ENCODE measurements at regions not wholly inside any gene's neighbourhood (a gene's known extent, or its start where the extent isn't known, plus 50 kb on each side); places are given as distances from the start of the nearest gene placed in this dataset.
"Not testable (repeated sequence)": the region's sequence is repeated elsewhere in the genome, so short reads cannot be mapped to it uniquely, and the experiment has no call there.

GRCh38 chr15:70398694-70399093, 301.0 kb upstream of the TLE3 start:
- DNase-seq (ENCODE audit: low read depth in 2 of 2) = no peak

DNA sequence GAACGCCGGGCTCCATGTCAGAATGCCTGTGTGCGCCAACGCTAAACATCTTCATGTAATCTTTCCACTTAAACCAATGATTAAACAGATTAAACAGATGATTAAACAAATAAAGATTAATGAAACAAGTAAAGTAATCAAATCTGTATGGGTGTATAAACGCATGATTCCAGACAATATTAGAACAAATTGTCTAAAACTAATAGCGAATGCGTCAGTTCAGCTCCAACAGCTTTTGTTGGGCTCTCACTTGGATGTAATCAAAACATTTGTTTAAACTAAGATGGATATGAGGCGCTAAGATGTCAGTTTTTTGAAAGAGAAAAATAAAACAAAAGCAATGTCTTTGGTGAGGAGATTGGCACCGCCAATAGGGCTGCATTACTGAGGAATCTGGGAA, 299.1 kb upstream of the TLE3 start:
- no peak for DNase-seq (ENCODE audit: low read depth in 2 of 2)

GRCh38 chr15:70395164-70395563, 297.4 kb upstream of the TLE3 start:
- DNase-seq (ENCODE audit: low read depth in 2 of 2) = no peak

DNA sequence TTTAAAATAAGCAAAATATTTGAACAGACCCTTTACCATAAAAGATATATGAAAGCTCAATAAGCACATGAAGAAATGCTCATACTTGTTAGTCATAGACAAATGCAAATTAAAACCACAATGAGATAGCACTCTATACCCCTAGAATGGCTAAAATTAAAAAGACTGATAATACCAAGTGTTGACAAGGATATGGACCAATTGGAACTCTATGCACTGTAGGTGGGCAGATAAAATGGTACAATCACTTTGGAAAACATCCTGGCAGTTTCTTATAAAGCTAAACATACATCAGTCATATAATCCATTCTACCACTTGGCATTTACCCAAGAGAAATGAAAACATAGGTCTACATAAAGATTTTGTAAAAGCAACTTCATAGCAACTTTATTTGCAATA, 293.0 kb upstream of the TLE3 start:
- no peak for DNase-seq (ENCODE audit: low read depth in 2 of 2)

DNA sequence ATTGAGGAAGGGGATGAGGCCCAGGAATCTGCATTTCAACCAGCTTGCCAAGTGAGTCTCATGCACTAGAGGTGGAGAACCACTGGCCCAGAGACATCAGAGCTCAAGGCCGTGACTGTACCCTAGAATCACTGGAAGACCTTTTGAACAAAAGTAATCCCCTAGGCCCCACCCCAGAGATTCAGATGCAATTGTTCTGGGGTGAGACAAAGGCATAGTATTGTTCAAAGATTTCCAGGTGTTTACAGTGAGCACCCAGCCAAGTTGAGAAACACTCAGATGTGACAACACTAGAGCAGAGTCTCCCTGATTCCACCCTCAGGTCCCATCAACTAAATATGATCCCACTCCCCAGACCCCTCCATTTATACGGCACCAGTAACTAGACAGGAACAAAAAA, 290.3 kb upstream of the TLE3 start:
- DNase-seq (ENCODE audit: low read depth in 2 of 2) = no peak

- DNase-seq (ENCODE audit: low read depth in 2 of 2) = no peak
Measured at GRCh38 chr15:70387081-70387480, 289.4 kb upstream of the TLE3 start.

DNA sequence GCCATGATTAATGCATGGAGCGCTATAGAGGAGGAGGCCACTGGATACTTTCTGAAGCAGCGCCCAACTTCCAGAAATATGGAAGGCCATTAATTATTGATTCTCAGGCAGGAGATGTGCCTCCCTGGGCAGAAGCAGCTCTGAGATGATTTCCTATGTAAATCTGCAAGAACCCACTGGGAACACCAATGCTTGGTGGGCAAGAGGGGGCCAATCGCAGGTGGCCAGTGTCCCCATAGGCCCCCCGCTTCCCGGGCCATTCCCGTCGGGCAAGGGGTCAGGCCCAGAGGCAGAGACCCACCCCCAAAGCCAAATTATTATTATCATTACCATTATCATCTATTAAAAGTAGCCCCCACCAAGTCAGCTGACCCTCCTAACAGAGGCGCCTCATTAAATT, 288.0 kb upstream of the TLE3 start:
- DNase-seq (ENCODE audit: low read depth in 2 of 2) = no peak

DNA sequence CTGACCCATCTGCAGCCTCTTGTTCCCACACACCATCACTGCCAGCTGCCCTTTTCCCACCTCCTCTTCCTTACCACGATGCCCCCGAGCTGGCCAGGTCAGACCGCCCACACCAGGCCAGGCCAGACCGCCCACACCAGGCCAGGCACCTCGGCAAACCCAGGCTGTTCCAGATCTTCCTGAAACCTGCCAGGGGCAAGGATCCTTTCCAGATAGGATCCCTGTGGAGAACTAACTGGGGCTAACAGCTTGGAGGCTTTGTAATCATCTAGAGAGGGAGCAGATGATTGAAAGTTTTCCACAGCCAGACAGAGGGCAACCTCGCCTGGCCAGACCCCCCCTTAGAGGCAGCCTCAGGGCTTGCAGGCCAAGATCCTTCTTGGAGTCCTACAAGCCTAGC, 287.3 kb upstream of the TLE3 start:
- no peak for DNase-seq (ENCODE audit: low read depth in 2 of 2)

GRCh38 chr15:70383856-70384255, 286.1 kb upstream of the TLE3 start:
- no peak for DNase-seq (ENCODE audit: low read depth in 2 of 2)

DNA sequence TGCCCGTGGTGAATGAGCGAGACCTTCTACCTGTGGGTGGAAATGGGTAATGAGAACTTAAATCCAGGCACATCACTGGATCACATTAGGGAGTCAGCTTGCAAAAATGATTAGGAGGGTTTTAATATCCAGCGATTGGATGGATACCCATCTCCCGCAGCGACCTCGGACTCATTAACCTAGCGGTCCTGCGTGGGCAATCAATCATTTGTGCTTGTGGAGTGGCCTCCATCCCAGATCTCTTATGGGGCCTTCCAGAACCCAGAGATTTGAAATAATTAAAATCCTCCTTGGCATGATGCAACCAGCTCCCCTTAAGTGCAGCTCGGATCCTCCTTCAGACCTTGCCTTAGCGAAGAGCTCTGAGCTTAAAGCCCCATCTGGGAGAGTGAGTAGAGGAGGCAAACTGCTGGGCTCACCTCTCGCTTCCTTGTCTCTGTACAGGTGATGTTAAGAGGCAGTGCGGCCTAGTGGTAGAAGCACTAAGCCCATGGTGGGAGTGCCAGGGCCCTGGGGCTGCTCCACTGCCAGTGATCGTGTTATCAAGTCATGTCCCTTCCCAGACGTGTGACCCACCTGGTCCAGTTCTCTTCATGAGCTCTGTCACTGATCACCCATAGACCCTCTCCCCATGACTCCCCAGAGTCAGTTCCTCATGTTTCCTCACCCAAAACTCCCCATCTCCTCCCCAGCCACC, 285.2 kb upstream of the TLE3 start:
- no peak for DNase-seq (ENCODE audit: low read depth in 2 of 2)

DNA sequence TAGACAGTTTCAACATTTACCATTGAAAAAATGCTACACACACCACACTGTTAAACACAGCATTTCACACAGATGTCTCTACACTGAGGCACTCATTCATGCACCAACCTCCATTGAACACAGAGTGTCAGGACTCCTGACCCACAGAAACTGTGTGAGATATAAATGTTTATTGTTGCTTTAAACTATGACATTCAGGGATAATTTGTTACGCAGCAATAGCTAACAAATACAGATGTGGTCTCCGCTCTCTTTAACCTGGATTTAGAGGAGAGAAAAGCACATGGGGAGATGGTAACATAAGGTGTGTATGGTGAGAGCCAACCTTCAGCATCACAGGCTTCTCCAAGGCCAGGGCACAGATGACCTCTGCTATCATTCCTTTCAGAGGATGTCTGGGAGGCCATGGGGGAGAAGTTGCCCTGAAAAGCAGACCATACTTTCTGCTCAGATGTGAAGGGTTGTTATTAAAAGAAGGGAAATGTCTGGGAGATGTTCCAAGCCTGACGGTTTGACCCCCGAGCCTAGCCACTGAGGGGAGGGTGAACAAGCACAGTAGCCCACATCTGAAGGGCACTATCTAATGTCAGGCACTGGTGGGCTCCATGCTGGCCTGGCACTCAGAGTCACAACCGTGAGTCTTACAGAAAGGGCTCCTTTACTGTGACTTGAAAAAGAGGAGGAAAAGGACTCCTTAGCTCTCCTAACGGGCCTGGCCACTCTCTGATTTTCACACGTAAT, 284.5 kb upstream of the TLE3 start:
- no peak for DNase-seq (ENCODE audit: low read depth in 2 of 2)

DNA sequence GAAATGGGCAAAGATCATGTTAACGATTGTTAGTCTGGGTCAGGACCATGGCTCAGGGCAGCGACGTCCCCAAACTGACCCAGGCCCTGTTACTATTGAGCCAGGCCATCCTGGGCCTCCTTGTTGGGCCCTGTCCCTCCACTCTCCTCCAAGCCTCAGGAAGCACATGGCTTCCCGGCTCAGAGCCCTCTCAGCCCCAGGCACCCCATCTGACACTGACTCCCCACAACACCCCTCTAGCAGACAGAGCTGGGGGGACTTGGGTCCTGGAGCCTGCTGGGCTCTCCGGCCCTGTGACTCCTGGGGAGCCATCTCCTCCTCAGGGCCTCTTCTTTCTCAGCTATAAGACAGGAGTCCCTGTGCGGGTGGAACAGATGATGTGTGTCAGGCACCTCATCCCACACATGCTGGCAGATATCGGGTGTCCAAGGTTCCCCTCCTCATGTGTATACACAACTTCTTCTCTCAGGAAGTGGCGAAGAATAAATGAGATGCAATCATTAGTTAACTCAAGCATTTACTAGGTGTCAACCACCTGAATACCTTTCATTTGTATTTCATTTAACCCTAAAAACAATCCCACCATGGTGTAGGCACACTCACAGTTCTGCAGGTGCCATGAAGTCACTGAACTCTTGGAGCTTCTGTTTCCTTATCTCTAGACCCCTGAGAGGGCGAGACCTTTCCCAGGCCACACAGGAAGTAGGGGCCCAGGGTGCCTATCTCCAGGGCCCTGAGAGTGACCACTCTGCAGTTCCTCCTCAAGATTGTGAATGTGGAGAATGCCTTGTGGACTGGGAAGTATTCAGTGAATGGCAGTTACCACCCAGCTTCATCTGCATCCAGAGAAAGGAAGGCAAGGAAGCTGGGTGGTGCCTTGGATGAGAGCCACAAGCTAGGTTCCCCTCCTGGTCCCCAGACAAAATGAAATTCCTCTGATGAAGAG, 282.5 kb upstream of the TLE3 start:
- DNase-seq (ENCODE audit: low read depth in 2 of 2) = no peak

DNA sequence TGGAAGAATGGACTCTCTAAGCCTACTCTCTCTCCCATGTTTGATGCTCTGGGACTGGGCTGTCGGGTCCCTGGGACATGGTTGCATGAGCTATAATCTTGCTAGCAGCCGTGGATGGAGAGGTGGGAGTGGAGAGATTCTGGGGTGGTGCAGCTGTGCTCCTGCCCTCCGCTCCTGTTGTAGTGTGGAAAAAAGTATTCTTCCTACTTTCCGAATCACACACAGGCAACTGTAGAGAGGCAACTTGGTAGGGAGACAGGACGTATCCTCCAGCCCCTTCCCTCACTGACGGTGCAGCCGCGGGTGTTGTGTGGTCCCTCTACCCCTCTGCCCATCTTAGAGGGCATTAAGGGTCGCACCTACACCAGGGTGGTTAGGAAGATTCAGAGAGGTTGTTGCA, 281.4 kb upstream of the TLE3 start:
- no peak for DNase-seq (ENCODE audit: low read depth in 2 of 2)

- no peak for DNase-seq (ENCODE audit: low read depth in 2 of 2)
Measured at GRCh38 chr15:70378126-70379031, 280.7 kb upstream of the TLE3 start.

- no peak for DNase-seq (ENCODE audit: low read depth in 2 of 2)
Measured at GRCh38 chr15:70376929-70377691, 279.4 kb upstream of the TLE3 start.

- DNase-seq (ENCODE audit: low read depth in 2 of 2) = no peak
Measured at GRCh38 chr15:70376031-70376928, 278.6 kb upstream of the TLE3 start.

- no peak for DNase-seq (ENCODE audit: low read depth in 2 of 2)
Measured at GRCh38 chr15:70375586-70375985, 277.9 kb upstream of the TLE3 start.

DNA sequence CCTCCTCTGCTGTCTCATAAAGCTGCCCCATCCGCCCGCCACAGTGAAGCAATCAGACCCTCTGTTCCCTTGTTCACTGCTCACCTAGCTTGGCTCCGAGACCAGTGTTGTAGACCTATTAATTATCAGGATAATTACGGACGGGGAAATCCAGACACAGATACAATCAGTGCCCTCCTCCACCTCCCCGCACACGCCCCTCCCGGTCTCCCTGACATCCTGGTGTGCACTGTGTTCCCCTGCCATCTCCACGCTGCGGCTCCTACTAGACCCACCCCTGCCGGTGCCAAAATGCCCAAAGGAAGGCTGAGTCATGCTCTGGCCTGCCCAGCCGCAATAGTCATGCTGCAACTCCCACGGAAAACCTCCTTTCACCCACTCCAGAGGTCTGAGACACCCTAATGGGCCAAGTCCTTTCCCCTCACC, 277.3 kb upstream of the TLE3 start:
- DNase-seq (ENCODE audit: low read depth in 2 of 2) = no peak

DNA sequence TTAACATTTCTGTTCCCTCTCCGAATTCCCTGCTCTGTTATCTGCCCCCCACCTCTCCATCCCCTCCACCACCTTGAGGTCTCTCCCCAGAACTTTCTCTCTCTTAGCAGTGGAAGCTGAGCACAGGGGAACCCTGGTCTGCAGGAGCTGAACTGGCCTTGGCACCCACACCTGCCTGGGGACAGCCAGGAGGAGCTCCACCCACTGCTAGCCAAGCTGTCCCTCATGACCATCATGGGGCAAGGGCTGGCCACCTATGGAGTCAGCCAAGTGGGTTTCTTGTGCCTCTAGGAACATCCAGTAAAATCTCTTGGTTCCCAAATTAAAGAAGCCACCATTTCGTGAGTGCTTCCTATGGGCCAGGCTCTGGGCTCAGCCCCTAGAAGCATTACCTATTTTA, 276.4 kb upstream of the TLE3 start:
- DNase-seq (ENCODE audit: low read depth in 2 of 2) = no peak

GRCh38 chr15:70373439-70373838, 275.7 kb upstream of the TLE3 start:
- DNase-seq (ENCODE audit: low read depth in 2 of 2) = not testable (repeated sequence)

Data from stimulated activated CD4-positive, alpha-beta T cell treated with anti-CD3 and anti-CD28 coated beads, Interleukin-12 subunit alpha, Interleukin-12 subunit beta, amount 100 ng/mL, for 24 hours (primary cell).